K562 (cell line): ENCODE measurements at regions not wholly inside any gene's neighbourhood (a gene's known extent, or its start where the extent isn't known, plus 50 kb on each side); places are given as distances from the start of the nearest gene placed in this dataset.

Experiments
- BRCA1 ChIP-seq, 2 experiments: fragments of 450-650 bp in 1 of 2; sonication (generic) in 1 of 2; formaldehyde crosslinking in 1 of 2; IDR thresholded peaks; 2 replicates each; pipeline versions ENCODE4 v1.5.0 to v1.6.1; 2017 to 2020; ENCODE audit warnings: mild to moderate bottlenecking in 1 of 2, missing genetic modification reagents in 1 of 2
- GABPA ChIP-seq: fragments of 200-800 bp; sonication (Bioruptor generic); conservative IDR thresholded peaks from 2 replicates; pipeline ENCODE4 v1.6.1; 2016; ENCODE audit warnings: low read depth, missing genetic modification characterization, missing compliant biosample characterization
- MAFG ChIP-seq: fragments of 450-650 bp; conservative IDR thresholded peaks from 2 replicates; pipeline ENCODE4 v1.6.1; 2016; ENCODE audit warnings: missing genetic modification characterization, missing compliant biosample characterization
- XRCC5 ChIP-seq: fragments of 200-400 bp; formaldehyde crosslinking; IDR thresholded peaks from 2 replicates; pipeline ENCODE4 v1.6.1; 2017; ENCODE audit warnings: low read depth, mild to moderate bottlenecking, low read length
- ZNF174 ChIP-seq: fragments of 250-450 bp; sonication (Bioruptor Pico); IDR thresholded peaks from 2 replicates; pipeline ENCODE4 v1.4.0; 2020; ENCODE audit warnings: mild to moderate bottlenecking
- TF ChIP-seq, protein P1 (sequence below), 2 experiments: fragments of 450-650 bp; formaldehyde crosslinking in 1 of 2; IDR thresholded peaks; 2 replicates each; pipeline versions ENCODE4 v1.4.0 to v1.6.1; 2014 to 2020; ENCODE audit warnings: mild to moderate bottlenecking in 2 of 2, borderline replicate concordance in 1 of 2, low read depth in 1 of 2

DNA sequence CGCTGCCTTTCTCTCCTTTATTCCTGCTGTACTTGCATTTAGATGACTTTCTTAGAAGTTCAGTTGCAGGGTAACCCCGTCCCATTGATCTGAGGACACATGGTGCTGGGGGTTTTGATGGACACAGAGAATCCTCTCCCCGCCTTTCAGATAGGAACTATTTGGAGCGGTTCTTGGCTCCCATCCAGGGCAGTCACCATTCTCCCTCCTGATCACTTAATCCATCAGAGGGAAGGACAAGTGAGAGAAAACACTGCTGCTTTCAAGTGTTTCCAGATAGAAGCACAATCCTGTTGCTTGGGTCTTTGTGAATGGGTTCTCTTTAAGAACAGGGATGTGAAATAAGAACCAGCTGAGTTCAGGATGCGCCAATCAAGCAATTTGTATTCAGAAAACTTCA is 85.2 kb downstream of the IRX1 start:
- TF ChIP-seq MAFG (tag): no peak
- TF ChIP-seq GABPA (tag): no peak
- TF ChIP-seq, protein P1, sequence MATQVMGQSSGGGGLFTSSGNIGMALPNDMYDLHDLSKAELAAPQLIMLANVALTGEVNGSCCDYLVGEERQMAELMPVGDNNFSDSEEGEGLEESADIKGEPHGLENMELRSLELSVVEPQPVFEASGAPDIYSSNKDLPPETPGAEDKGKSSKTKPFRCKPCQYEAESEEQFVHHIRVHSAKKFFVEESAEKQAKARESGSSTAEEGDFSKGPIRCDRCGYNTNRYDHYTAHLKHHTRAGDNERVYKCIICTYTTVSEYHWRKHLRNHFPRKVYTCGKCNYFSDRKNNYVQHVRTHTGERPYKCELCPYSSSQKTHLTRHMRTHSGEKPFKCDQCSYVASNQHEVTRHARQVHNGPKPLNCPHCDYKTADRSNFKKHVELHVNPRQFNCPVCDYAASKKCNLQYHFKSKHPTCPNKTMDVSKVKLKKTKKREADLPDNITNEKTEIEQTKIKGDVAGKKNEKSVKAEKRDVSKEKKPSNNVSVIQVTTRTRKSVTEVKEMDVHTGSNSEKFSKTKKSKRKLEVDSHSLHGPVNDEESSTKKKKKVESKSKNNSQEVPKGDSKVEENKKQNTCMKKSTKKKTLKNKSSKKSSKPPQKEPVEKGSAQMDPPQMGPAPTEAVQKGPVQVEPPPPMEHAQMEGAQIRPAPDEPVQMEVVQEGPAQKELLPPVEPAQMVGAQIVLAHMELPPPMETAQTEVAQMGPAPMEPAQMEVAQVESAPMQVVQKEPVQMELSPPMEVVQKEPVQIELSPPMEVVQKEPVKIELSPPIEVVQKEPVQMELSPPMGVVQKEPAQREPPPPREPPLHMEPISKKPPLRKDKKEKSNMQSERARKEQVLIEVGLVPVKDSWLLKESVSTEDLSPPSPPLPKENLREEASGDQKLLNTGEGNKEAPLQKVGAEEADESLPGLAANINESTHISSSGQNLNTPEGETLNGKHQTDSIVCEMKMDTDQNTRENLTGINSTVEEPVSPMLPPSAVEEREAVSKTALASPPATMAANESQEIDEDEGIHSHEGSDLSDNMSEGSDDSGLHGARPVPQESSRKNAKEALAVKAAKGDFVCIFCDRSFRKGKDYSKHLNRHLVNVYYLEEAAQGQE (IDR thresholded peaks at IDR 0.05; ENCODE audit: borderline replicate concordance): no peak
- TF ChIP-seq, protein P1 (CRISPR knock-in tag; IDR thresholded peaks at IDR 0.05; ENCODE audit: low read depth): no peak
- no peak for TF ChIP-seq ZNF174 (CRISPR knock-in tag)
- no peak for TF ChIP-seq XRCC5
- TF ChIP-seq BRCA1 (IDR thresholded peaks at IDR 0.05): no peak
- no peak for TF ChIP-seq BRCA1 (CRISPR knock-in tag; IDR thresholded peaks at IDR 0.05)
